T-helper 2 cell treated with Interferon-gamma antibody and Interleukin-4, amounts not matched to agents 100 ng/mL and 5 ng/mL, for 36 hours (primary cell): ENCODE measurements at regions not wholly inside any gene's neighbourhood (a gene's known extent, or its start where the extent isn't known, plus 50 kb on each side); places are given as distances from the start of the nearest gene placed in this dataset.

Source experiments
- intact Hi-C: fragments of 100-400 bp; cut with micrococcal nuclease; formaldehyde crosslinking; loops from one replicate; pipeline ENCODE4 v1.15.1; 2023

- intact Hi-C loops = no loop called here
Measured at GRCh38 chr2:2575870-2576386, 244.9 kb upstream of the MYT1L start.

- intact Hi-C loops = no loop called here
Measured at GRCh38 chr2:2575181-2575577, 244.1 kb upstream of the MYT1L start.

GRCh38 chr2:2574401-2575180 is 243.5 kb upstream of the MYT1L start:
- intact Hi-C loops = no loop called here

GRCh38 chr2:2573658-2574293 is 242.7 kb upstream of the MYT1L start:
- intact Hi-C loops = no loop called here

- intact Hi-C loops = no loop called here
Measured at GRCh38 chr2:2573205-2573604, 242.1 kb upstream of the MYT1L start.

- intact Hi-C loops = no loop called here
Measured at GRCh38 chr2:2572393-2573204, 241.5 kb upstream of the MYT1L start.

- intact Hi-C loops = no loop called here
Measured at GRCh38 chr2:2571301-2572150, 240.5 kb upstream of the MYT1L start.

- intact Hi-C loops = no loop called here
Measured at GRCh38 chr2:2570871-2571270, 239.8 kb upstream of the MYT1L start.

- intact Hi-C loops = no loop called here
Measured at GRCh38 chr2:2570360-2570759, 239.3 kb upstream of the MYT1L start.

GRCh38 chr2:2569836-2570235 is 238.8 kb upstream of the MYT1L start:
- intact Hi-C loops = no loop called here

- intact Hi-C loops = no loop called here
Measured at GRCh38 chr2:2569306-2569705, 238.2 kb upstream of the MYT1L start.

GRCh38 chr2:2568411-2568810 is 237.3 kb upstream of the MYT1L start:
- intact Hi-C loops = no loop called here

GRCh38 chr2:2567776-2568175 is 236.7 kb upstream of the MYT1L start:
- intact Hi-C loops = no loop called here

GRCh38 chr2:2566396-2567323 is 235.6 kb upstream of the MYT1L start:
- intact Hi-C loops = no loop called here

GRCh38 chr2:2565671-2566070 is 234.6 kb upstream of the MYT1L start:
- intact Hi-C loops = no loop called here

- intact Hi-C loops = no loop called here
Measured at GRCh38 chr2:2564300-2565078, 233.4 kb upstream of the MYT1L start.

- intact Hi-C loops = no loop called here
Measured at GRCh38 chr2:2563309-2563860, 232.3 kb upstream of the MYT1L start.

- intact Hi-C loops = no loop called here
Measured at GRCh38 chr2:2562867-2563266, 231.8 kb upstream of the MYT1L start.
